ENCODE measurements at regions not wholly inside any gene's neighbourhood (a gene's known extent, or its start where the extent isn't known, plus 50 kb on each side); places are given as distances from the start of the nearest gene placed in this dataset.

DNA sequence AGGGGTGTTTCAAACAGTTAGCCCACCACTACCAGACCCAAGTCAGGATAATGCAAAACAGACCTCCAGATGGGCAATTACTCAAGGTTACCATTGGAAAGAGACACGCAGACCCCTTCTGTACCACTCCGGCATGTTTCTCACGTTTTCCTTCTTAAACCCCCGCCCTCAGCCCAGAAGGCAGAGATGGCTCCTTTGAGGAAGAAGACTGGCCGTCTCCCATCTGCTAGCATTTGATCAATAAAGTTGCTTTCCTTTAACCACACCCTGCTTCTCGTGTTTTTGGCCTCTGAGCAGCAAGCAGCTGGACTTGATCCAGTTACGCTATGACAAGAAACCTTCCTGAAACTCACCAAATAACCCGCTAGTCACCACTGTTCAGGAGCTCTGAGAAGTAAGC lies 1012.4 kb upstream of the GYPC start:
- TF ChIP-seq CTCF (conservative IDR thresholded peaks at IDR 0.05; ENCODE audit: low read depth, low read length), result no peak
- TF ChIP-seq POLR2A (IDR thresholded peaks at IDR 0.05; ENCODE audit: low read depth, low read length), result no peak
- TF ChIP-seq MAFK (IDR thresholded peaks at IDR 0.05; ENCODE audit: low read depth, low read length), result no peak
- TF ChIP-seq USF2 (IDR thresholded peaks at IDR 0.05; ENCODE audit: low read depth, low read length), result no peak
- TF ChIP-seq CHD1 (IDR thresholded peaks at IDR 0.05; ENCODE audit: low read depth, low read length), result no peak
- TF ChIP-seq RAD21 (IDR thresholded peaks at IDR 0.05; ENCODE audit: low read length), result no peak
- no peak for TF ChIP-seq MAZ (IDR thresholded peaks at IDR 0.05; ENCODE audit: borderline replicate concordance, low read depth, low read length)
- no peak for TF ChIP-seq FOS (IDR thresholded peaks at IDR 0.05; ENCODE audit: low read depth, low read length)
- no peak for TF ChIP-seq BHLHE40 (IDR thresholded peaks at IDR 0.05; ENCODE audit: low read depth, low read length)
- TF ChIP-seq RFX5 (IDR thresholded peaks at IDR 0.05; ENCODE audit: low read depth, low read length), result no peak
- TF ChIP-seq SMC3 (IDR thresholded peaks at IDR 0.05; ENCODE audit: low read depth, low read length), result no peak
- TF ChIP-seq CEBPB (IDR thresholded peaks at IDR 0.05; ENCODE audit: low read depth, low read length), result no peak
- TF ChIP-seq ELK1 (IDR thresholded peaks at IDR 0.05; ENCODE audit: borderline replicate concordance, low read depth, low read length), result no peak

Data from IMR-90 (cell line).